LNCaP clone FGC (cell line): ENCODE measurements at regions not wholly inside any gene's neighbourhood (a gene's known extent, or its start where the extent isn't known, plus 50 kb on each side); places are given as distances from the start of the nearest gene placed in this dataset.

Source experiments
- DNase-seq: peaks from one replicate; pipeline ENCODE4 v3.0.0-alpha.2; 2011; ENCODE audit warnings: low read depth
- H3K4me3 ChIP-seq: 2 replicates; pipeline ENCODE4 v1.5.1; 2011; ENCODE audit warnings: mild to moderate bottlenecking, low read depth, low read length, control low read depth
- CTCF ChIP-seq: IDR thresholded peaks from 2 replicates; pipeline ENCODE4 v1.5.1; 2012; ENCODE audit warnings: mild to moderate bottlenecking; ENCODE audit not compliant: control insufficient read depth, insufficient read depth; ENCODE audit errors: extremely low read depth

GRCh38 chr11:134584706-134585445 is 172.8 kb upstream of the B3GAT1 start:
- H3K4me3 ChIP-seq, result no peak overlapping the region
- no peak for DNase-seq

DNA sequence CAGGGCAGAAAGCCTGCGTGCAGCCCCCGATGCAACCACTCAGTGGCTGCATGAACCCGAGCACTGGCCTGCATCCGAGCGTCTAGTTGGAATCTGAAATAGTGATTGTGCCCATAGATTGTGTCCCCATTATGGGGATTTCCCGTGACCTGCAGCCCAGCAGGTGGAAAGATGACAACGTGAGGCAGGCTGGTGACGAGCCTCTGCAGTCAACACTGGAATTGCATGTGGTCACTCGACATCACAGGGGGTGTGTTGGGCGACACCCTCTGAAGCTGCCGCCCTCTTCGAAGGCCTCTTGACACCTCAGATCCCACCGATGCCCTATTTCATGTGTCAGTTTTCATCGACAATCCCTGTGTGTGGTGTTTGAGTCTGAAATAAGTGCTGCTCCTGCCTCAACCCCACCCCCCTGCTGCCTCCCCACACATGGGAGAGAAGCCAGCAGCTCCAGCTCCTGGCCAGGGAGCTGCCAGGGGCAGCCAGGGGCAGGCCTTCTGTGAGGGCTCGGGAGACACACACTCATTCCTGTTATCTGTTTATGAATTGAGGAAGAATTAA is 172.0 kb upstream of the B3GAT1 start:
- no peak overlapping the region for H3K4me3 ChIP-seq
- no peak for TF ChIP-seq CTCF
- no peak for DNase-seq

More at GRCh38 chr11:134584706-134585445, 172.8 kb upstream of the B3GAT1 start:
- no peak for TF ChIP-seq CTCF

- H3K4me3 ChIP-seq, result no peak overlapping the region
- DNase-seq, result no peak
- no peak for TF ChIP-seq CTCF
Measured at GRCh38 chr11:134583397-134583990, 171.5 kb upstream of the B3GAT1 start.

DNA sequence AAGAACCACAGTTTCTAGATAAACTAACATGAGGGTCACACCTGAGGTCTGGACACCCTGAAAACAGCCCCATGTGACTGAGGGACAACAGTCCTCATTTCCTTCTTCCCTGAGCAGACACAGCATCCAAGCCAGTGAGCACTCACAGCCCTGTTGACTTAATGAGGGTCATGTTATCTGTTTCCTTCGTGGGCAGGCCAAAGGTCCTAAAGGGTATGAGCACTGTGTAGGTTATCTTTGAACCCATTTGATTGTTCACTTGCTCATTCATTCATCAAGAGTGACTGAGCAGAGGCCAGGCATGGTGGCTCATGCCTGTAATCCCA is 170.7 kb upstream of the B3GAT1 start:
- TF ChIP-seq CTCF, result no peak
- no peak for DNase-seq
- no peak overlapping the region for H3K4me3 ChIP-seq

DNA sequence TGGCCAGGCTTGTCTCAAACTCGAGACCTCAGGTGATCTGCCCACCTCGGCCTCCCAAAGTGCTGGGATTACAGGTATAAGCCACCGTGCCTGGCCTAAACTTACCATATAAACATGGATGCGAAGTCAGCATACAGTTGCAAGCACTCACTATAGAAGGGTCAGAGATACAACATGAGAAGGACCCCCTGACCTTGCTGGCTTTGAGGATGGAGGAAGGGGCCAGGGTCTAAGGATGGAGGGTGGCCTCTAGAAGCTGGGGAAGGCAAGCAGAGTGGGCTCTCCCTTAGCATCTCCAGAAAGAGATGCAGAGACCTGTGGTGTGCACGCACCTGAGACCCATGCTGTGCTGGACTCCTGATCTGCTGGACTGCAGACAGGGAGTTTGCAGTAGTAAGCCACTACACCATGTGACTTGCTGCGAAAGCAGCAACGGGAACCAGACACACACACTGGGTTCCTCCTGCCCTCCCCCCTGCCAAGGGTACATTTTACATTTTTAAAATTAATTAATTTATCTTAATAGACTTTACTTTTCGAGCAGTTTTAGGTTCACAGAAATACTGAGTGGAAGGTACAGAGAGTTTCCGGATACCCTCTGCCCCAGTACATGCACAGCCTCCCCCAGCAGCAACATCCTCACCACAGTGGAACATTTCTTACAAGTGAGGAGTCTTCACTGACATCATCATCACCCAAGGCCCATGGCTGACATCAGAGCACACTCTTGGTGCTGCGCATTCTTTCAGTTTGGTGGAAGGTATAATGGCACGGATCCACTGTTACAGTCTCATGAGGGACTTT is 170.1 kb upstream of the B3GAT1 start:
- TF ChIP-seq CTCF, result no peak
- H3K4me3 ChIP-seq, result no peak overlapping the region
- DNase-seq, result no peak

- no peak for TF ChIP-seq CTCF
- no peak for DNase-seq
- no peak overlapping the region for H3K4me3 ChIP-seq
Measured at GRCh38 chr11:134581121-134581626, 169.1 kb upstream of the B3GAT1 start.
